ENCODE measurements at regions not wholly inside any gene's neighbourhood (a gene's known extent, or its start where the extent isn't known, plus 50 kb on each side); places are given as distances from the start of the nearest gene placed in this dataset.
A peak's percentile ranks its signal among the peaks of the same experiment; 100 is the strongest.
"Not testable (repeated sequence)": the region's sequence is repeated elsewhere in the genome, so short reads cannot be mapped to it uniquely, and the experiment has no call there.

DNA sequence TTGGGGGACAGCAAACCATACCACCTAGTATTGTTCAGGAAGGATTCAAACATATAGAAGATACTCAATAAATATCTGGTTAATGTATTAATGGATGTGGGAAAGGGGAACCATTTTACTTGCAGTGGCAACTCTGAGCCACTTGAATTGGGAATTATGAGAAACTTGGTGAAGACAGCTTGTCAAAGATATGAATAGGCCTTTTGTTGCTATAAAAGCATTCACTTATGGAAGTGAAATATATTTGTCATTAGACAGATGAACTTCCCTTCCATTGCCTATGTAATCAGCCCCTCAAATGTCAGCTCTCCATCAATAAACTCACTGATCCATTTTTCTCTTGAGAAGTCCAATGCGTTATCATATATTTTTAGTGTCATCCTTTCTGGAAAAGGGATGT is 56.1 kb downstream of the GPR85 start:
- ATAC-seq (ENCODE audit: insufficient read depth, low FRiP score): no peak
- Histone ChIP-seq H3K4me1 (ENCODE audit: control insufficient read depth in 5 of 5, insufficient read depth in 5 of 5, low read length in 5 of 5) (no peaks in the 10 kb centered on the region), H3K9ac (ENCODE audit: insufficient read depth in 1 of 2, low read length in 2 of 2) (no peak overlapping the region), H3K9me3 (ENCODE audit: control insufficient read depth in 4 of 4, insufficient read depth in 3 of 4, low read length in 3 of 4) (no peaks in the 10 kb centered on the region), H3K36me3 (ENCODE audit: control insufficient read depth in 4 of 4, insufficient read depth in 4 of 4, low read length in 4 of 4) (no peaks in the 10 kb centered on the region), H3K4me3 (no peak overlapping the region), H3K27me3 (ENCODE audit: control insufficient read depth in 3 of 3, insufficient read depth in 3 of 3, low read length in 2 of 3) (no peaks in the 10 kb centered on the region), H3K27ac (ENCODE audit: low read depth in 1 of 2, low read length in 1 of 2) (no peak overlapping the region)
- DNase-seq: no peak
- TF ChIP-seq, protein P1, sequence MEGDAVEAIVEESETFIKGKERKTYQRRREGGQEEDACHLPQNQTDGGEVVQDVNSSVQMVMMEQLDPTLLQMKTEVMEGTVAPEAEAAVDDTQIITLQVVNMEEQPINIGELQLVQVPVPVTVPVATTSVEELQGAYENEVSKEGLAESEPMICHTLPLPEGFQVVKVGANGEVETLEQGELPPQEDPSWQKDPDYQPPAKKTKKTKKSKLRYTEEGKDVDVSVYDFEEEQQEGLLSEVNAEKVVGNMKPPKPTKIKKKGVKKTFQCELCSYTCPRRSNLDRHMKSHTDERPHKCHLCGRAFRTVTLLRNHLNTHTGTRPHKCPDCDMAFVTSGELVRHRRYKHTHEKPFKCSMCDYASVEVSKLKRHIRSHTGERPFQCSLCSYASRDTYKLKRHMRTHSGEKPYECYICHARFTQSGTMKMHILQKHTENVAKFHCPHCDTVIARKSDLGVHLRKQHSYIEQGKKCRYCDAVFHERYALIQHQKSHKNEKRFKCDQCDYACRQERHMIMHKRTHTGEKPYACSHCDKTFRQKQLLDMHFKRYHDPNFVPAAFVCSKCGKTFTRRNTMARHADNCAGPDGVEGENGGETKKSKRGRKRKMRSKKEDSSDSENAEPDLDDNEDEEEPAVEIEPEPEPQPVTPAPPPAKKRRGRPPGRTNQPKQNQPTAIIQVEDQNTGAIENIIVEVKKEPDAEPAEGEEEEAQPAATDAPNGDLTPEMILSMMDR (IDR thresholded peaks at IDR 0.05; ENCODE audit: control extremely low read depth, extremely low read depth): no peak
- 94 to 95% methylated on average over 1 of the region's 1 CpG for WGBS, 2 donors

DNA sequence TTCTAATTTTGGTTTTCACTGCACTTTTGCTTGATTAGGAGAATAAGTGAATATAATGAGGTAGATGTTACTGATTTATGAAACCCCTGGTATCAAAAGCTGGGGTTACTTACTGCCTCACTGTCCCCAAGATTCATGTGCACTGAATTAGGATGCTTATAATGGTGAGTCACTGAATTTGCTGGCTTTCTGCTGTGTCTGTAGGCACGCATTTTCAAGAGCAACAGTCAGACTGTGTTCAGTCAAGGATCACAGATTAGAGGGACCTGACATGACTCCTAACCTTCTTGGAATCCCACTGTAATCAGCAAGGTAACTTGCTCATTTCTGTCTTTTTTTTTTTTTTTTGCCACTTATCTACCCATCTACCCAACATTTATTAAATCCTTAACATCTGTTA is 59.7 kb downstream of the GPR85 start:
- Histone ChIP-seq H3K4me3 (no peak overlapping the region), H3K27ac (ENCODE audit: low read depth in 1 of 2, low read length in 1 of 2) (no peak overlapping the region), H3K36me3 (ENCODE audit: control insufficient read depth in 4 of 4, insufficient read depth in 4 of 4, low read length in 4 of 4) (no peaks in the 10 kb centered on the region), H3K9me3 (ENCODE audit: control insufficient read depth in 4 of 4, insufficient read depth in 3 of 4, low read length in 3 of 4) (no peaks in the 10 kb centered on the region), H3K9ac (ENCODE audit: insufficient read depth in 1 of 2, low read length in 2 of 2) (no peak overlapping the region), H3K4me1 (ENCODE audit: control insufficient read depth in 5 of 5, insufficient read depth in 5 of 5, low read length in 5 of 5) (no peaks in the 10 kb centered on the region), H3K27me3 (ENCODE audit: control insufficient read depth in 3 of 3, insufficient read depth in 3 of 3, low read length in 2 of 3) (no peaks in the 10 kb centered on the region)
- WGBS, 2 donors: 55 to 81% methylated on average over 1 of the region's 1 CpG
- ATAC-seq (ENCODE audit: insufficient read depth, low FRiP score) (no peak), DNase-seq (no peak)
- TF ChIP-seq, protein P1 (IDR thresholded peaks at IDR 0.05; ENCODE audit: control extremely low read depth, extremely low read depth): no peak

DNA sequence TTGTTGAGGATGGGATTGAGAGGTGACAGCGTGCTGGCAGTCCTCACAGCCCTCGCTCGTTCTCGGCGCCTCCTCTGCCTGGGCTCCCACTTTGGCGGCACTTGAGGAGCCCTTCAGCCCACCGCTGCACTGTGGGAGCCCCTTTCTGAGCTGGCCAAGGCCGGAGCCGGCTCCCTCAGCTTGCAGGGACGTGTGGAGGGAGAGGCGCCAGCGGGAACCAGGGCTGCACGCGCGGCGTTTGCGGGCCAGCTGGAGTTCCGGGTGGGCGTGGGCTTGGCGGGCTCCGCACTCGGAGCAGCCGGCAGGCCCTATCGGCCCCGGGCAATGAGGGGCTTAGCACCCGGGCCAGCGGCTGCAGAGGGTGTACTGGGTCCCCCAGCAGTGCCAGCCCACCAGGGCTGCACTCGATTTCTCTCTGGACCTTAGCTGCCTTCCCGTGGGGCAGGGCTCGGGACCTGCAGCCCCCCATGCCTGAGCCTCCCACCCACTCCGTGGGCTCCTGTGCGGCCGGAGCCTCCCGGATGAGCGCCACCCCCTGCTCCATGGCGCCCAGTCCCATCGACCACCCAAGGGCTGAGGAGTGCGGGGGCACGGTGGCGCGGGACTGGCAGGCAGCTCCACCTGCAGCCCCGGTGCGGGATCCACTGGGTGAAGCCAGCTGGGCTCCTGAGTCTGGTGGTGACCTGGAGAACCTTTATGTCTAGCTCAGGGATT is 69.3 kb downstream of the GPR85 start:
- not testable (repeated sequence) for H3K9ac ChIP-seq (ENCODE audit: insufficient read depth in 1 of 2, low read length in 2 of 2); H3K4me3 ChIP-seq; H3K27ac ChIP-seq (ENCODE audit: low read depth in 1 of 2, low read length in 1 of 2); H3K9me3 ChIP-seq (ENCODE audit: control insufficient read depth in 4 of 4, insufficient read depth in 3 of 4, low read length in 3 of 4); H3K36me3 ChIP-seq (ENCODE audit: control insufficient read depth in 4 of 4, insufficient read depth in 4 of 4, low read length in 4 of 4); DNase-seq; ATAC-seq (ENCODE audit: insufficient read depth, low FRiP score); H3K27me3 ChIP-seq (ENCODE audit: control insufficient read depth in 3 of 3, insufficient read depth in 3 of 3, low read length in 2 of 3); H3K4me1 ChIP-seq (ENCODE audit: control insufficient read depth in 5 of 5, insufficient read depth in 5 of 5, low read length in 5 of 5)
- WGBS, 2 donors: 95 to 97% methylated on average over 33 to 43 of the region's 43 CpGs

DNA sequence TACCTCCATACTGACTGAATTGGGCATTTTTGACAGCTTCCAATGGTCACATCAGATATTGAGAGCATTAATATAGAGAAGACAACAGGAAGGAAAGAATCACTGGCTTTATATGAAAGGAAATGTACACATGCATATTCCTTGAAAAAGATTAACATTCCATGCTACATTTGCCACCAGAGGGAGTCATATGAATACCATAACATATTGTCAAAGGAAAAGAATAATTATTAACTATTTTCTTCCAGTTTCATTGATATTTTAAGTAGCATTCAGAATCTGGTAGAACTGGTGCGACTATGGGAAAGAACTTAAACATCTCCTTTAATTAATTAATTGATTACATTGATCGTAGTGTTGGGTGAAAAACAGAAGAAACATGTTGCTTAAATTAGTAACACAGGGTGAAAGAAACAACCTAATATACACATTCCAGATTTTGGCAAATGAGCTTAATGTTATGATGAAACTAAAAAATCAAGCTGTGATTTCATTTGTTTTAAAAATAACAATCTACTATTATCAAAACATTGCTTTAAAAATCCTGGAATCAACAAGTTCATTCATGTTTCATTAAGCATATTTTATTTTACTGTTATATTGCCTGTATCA is 71.5 kb downstream of the GPR85 start:
- Histone ChIP-seq H3K9me3 (ENCODE audit: control insufficient read depth in 4 of 4, insufficient read depth in 3 of 4, low read length in 3 of 4) (no peaks in the 10 kb centered on the region), H3K4me1 (ENCODE audit: control insufficient read depth in 5 of 5, insufficient read depth in 5 of 5, low read length in 5 of 5) (no peaks in the 10 kb centered on the region), H3K9ac (ENCODE audit: insufficient read depth in 1 of 2, low read length in 2 of 2) (no peak overlapping the region), H3K36me3 (ENCODE audit: control insufficient read depth in 4 of 4, insufficient read depth in 4 of 4, low read length in 4 of 4) (no peaks in the 10 kb centered on the region), H3K27me3 (ENCODE audit: control insufficient read depth in 3 of 3, insufficient read depth in 3 of 3, low read length in 2 of 3) (no peaks in the 10 kb centered on the region), H3K27ac (ENCODE audit: low read depth in 1 of 2, low read length in 1 of 2) (no peak overlapping the region), H3K4me3 (no peak overlapping the region)
- TF ChIP-seq, protein P1 (IDR thresholded peaks at IDR 0.05; ENCODE audit: control extremely low read depth, extremely low read depth): no peak
- 63 to 74% methylated on average over 2 of the region's 2 CpGs for WGBS, 2 donors
- DNase-seq: peak in 2 of 3 donors; percentile 46 to 63
- ATAC-seq (ENCODE audit: insufficient read depth, low FRiP score): no peak
